Stimulated activated CD8-positive, alpha-beta memory T cell treated with anti-CD3 and anti-CD28 coated beads, Interleukin-4, amount 100 ng/mL, for 24 hours (primary cell): ENCODE measurements at regions not wholly inside any gene's neighbourhood (a gene's known extent, or its start where the extent isn't known, plus 50 kb on each side); places are given as distances from the start of the nearest gene placed in this dataset.
"Not testable (repeated sequence)": the region's sequence is repeated elsewhere in the genome, so short reads cannot be mapped to it uniquely, and the experiment has no call there.

Experiments used
- DNase-seq: peaks from one replicate; pipeline ENCODE4 v3.0.0-alpha.2; 2020; ENCODE audit warnings: low read depth

DNA sequence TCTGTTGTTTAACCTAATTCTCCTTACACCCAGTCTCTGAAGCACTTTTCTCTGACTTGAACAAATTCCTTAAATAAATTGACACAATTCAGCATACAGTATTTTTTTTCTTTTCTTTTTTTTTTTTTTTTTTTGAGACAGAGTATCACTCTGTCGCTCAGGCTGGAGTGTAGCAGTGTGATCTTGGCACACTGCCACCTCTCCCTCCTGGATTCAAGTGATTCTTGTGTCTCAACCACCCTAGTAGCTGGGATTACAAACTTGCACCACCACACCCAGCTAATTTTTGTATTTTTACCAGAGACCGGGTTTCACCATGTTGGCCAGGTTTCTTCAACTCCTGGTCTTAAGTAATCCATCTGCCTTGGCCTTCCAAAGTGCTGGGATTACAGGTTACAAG lies 1498.1 kb upstream of the PCDH10 start:
- no peak for DNase-seq

GRCh38 chr4:131683314-131683713 lies 1465.8 kb upstream of the PCDH10 start:
- not testable (repeated sequence) for DNase-seq

GRCh38 chr4:131721883-131722282 lies 1427.2 kb upstream of the PCDH10 start:
- no peak for DNase-seq

GRCh38 chr4:131723069-131723468 lies 1426.0 kb upstream of the PCDH10 start:
- not testable (repeated sequence) for DNase-seq

- not testable (repeated sequence) for DNase-seq
Observed at GRCh38 chr4:131724847-131725246, 1424.2 kb upstream of the PCDH10 start.

DNA sequence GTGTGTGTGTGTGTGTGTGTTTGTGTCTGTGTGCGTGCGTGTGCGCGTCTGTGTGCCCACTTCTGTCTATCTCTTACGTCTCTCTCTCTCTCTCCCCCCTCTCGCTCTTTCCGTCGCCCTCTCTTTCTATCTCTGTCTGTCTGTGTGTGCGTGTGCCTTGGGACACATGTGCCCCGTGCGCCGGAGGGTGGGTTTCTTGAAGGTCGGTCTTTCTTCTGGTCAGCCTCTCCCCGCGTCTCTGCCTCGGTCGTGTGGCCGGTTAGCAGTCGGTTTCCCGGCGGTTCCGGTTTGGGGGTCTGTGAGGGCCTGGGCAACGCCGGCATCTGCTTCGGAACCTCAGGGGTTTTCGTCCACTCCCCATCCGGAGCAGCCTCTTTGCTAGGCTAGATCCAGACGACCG lies 1423.6 kb upstream of the PCDH10 start:
- DNase-seq: not testable (repeated sequence)

GRCh38 chr4:131726940-131727339 lies 1422.2 kb upstream of the PCDH10 start:
- DNase-seq: not testable (repeated sequence)

DNA sequence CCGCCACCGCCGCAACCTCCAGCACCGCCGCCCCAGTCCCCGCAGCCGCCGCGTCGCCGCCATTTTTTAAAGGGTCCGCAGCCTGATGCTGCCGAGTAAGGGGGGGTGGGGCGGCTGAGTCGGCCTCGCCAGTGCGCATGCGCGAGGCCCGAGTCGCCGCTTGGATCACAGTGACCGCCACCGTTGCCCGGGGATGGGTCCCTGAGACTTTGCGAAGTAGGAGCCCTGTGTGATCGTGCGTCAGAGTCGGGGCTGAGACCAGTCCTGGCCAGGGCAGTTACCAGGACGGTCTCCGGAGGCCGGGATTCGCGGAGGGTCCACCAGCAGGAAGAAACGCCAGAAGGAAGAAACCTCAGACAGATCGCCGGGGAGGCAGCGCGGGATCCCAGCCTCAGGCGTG lies 1421.7 kb upstream of the PCDH10 start:
- DNase-seq: not testable (repeated sequence)

DNA sequence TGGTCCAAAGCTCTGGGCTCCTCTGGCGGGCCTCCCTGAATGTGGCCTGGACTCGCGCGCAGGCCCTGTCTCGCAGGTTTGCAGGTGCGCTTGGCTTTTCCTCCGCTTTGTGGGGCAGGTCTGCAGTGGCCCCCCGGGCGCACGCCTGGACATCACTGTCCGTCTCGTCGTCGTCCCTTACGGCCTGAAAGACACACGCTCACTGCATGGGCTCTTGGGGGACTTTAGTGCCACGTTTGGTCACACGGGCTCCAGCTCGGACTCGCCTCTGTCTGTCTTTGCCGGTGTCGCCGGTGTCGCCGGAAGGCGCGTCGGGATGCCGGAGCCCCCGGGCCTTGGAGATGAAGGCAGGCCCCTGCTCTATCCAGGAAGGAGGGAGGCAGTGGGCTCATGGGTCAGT lies 1419.9 kb upstream of the PCDH10 start:
- not testable (repeated sequence) for DNase-seq

GRCh38 chr4:131729716-131730398 lies 1419.2 kb upstream of the PCDH10 start:
- not testable (repeated sequence) for DNase-seq

DNA sequence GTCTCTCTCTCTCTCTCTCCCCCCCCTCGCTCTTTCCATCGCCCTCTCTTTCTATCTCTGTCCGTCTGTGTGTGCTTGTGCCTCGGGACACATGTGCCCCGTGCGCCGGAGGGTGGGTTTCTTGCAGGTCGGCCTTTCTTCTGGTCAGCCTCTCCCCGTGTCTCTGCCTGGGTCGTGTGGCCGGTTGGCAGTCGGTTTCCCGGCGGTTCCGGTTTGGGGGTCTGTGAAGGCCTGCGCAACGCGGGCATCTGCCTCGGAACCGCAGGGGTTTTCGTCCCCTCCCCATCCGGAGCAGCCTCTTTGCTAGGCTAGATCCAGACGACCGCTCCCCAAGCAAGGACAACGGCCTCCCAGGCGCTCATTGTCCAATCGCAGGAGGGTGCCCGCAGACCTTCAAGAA lies 1418.5 kb upstream of the PCDH10 start:
- DNase-seq: not testable (repeated sequence)

- DNase-seq: not testable (repeated sequence)
Observed at GRCh38 chr4:131732034-131732630, 1417.0 kb upstream of the PCDH10 start.

DNA sequence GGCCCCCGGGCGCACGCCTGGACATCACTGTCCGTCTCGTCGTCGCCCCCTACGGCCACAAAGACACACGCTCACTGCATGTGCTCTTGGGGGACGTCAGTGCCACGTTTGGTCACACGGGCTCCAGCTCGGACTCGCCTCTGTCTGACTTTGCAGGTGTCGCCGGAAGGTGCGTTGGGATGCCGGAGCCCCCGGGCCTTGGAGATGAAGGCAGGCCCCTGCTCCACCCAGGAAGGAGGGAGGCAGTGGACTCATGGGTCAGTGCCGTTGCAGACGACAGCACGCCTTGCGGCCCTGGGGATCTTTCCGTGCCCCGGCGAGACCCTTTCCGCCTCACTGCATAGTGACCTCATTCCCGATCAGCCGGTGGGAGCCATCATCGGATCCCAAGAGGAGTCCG lies 1414.8 kb upstream of the PCDH10 start:
- DNase-seq: not testable (repeated sequence)

- DNase-seq: not testable (repeated sequence)
Observed at GRCh38 chr4:131734851-131735385, 1414.2 kb upstream of the PCDH10 start.

- not testable (repeated sequence) for DNase-seq
Observed at GRCh38 chr4:131738991-131739390, 1410.1 kb upstream of the PCDH10 start.

GRCh38 chr4:131741836-131742235 lies 1407.3 kb upstream of the PCDH10 start:
- not testable (repeated sequence) for DNase-seq

DNA sequence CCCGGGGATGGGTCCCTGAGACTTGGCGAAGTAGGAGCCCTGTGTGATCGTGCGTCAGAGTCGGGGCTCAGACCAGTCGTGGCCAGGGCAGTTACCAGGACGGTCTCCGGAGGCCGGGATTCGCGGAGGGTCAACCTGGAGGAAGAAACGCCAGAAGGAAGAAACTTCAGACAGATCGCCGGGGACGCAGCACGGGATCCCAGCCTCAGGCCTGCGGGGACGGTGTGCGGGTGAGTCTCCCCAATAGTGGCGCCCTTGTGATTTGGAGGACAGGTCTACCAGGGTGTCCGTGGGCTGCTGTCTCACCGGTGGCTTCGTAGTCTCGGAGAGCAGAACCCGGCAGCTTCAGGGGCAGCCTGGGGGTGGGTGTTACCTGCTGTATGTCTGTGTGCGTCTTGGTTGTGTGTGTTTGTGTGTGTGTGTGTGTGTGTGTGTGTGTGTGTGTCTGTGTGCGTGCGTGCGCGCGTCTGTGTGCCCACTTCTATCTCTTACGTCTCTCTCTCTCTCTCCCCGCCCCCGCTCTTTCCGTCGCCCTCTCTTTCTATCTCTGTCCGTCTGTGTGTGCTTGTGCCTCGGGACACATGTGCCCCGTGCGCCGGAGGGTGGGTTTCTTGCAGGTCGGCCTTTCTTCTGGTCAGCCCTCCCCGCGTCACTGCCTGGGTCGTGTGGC lies 1406.4 kb upstream of the PCDH10 start:
- not testable (repeated sequence) for DNase-seq

DNA sequence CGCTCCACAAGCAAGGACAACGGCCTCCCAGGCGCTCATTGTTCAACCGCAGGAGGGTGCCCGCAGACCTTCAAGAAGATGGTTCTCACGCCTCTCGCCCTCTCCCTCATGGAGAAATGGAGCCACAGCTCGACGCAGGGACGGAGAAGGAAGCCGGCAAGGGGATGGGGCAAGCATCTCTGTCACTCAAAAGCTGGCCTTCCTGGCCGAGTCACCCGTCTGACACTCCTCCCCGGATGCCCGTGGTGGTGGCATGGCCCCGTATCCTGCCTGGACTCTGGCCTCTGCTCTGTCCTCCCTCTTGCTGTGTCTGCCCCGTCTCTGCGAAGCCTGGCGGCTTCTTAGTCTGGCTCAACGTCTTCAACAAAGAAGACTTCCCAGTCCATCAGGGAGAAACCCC lies 1405.7 kb upstream of the PCDH10 start:
- DNase-seq: not testable (repeated sequence)

DNA sequence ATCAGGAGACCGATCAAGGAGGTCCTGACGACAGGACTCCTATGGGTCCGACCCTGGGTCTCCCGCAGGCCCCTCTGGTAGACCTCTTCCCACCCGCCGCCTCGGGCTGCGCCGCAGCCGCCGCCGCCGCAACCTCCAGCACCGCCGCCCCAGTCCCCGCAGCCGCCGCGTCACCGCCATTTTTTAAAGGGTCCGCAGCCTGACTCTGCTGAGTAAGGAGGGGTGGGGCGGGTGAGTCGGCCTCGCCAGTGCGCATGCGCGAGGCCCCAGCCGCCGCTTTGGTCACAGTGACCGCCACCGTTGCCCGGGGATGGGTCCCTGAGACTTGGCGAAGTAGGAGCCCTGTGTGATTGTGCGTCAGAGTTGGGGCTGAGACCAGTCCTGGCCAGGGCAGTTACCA lies 1401.9 kb upstream of the PCDH10 start:
- DNase-seq: not testable (repeated sequence)

DNA sequence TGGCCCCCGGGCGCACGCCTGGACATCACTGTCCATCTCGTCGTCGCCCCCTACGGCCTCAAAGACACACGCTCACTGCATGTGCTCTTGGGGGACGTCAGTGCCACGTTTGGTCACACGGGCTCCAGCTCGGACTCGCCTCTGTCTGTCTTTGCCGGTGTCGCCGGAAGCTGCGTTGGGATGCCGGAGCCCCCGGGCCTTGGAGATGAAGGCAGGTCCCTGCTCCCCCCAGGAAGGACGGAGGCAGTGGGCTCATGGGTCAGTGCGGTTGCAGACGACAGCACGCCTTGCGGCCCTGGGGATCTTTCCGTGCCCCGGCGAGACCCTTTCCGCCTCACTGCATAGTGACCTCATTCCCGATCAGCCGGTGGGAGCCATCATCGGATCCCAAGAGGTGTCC lies 1399.9 kb upstream of the PCDH10 start:
- not testable (repeated sequence) for DNase-seq

DNA sequence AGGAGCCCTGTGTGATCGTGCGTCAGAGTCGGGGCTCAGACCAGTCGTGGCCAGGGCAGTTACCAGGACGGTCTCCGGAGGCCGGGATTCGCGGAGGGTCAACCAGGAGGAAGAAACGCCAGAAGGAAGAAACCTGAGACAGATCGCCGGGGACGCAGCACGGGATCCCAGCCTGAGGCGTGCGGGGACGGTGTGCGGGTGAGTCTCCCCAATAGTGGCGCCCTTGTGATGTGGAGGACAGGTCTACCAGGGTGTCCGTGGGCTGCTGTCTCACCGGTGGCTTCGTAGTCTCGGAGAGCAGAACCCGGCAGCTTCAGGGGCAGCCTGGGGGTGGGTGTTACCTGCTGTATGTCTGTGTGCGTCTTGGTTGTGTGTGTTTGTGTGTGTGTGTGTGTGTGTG lies 1399.1 kb upstream of the PCDH10 start:
- DNase-seq: not testable (repeated sequence)

- DNase-seq: not testable (repeated sequence)
Observed at GRCh38 chr4:131750469-131750868, 1398.6 kb upstream of the PCDH10 start.

DNA sequence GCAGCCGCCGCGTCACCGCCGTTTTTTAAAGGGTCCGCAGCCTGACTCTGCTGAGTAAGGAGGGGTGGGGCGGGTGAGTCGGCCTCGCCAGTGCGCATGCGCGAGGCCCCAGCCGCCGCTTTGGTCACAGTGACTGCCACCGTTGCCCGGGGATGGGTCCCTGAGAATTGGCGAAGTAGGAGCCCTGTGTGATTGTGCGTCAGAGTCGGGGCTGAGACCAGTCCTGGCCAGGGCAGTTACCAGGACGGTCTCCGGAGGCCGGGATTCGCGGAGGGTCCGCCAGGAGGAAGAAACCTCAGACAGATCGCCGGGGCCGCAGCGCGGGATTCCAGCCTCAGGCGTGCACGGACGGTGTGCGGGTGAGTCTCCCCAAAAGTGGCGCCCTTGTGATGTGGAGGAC lies 1386.9 kb upstream of the PCDH10 start:
- not testable (repeated sequence) for DNase-seq
